Bronchial epithelial cell (primary cell): ENCODE measurements at regions not wholly inside any gene's neighbourhood (a gene's known extent, or its start where the extent isn't known, plus 50 kb on each side); places are given as distances from the start of the nearest gene placed in this dataset.
A peak's percentile ranks its signal among the peaks of the same experiment; 100 is the strongest.

Source experiments
- DNase-seq: peaks from one replicate; pipeline ENCODE4 v3.0.0-alpha.2; 2010; ENCODE audit warnings: low read depth
- FAIRE-seq: peaks from 2 replicates; lab custom pipeline; 2011; peaks lifted over from hg19 to GRCh38; lab: Jason Lieb, UNC
- H3K27me3 ChIP-seq: 2 replicates; pipeline ENCODE4 v1.5.1; 2011; ENCODE audit warnings: low read length; ENCODE audit not compliant: control insufficient read depth, insufficient read depth
- H3K36me3 ChIP-seq: 2 replicates; pipeline ENCODE4 v1.5.1; 2011; ENCODE audit warnings: low read length; ENCODE audit not compliant: control insufficient read depth, insufficient read depth
- H3K4me3 ChIP-seq: 2 replicates; pipeline ENCODE4 v1.5.1; 2011; ENCODE audit warnings: mild to moderate bottlenecking, low read depth, low read length, control low read depth
- CTCF ChIP-seq: IDR thresholded peaks from 2 replicates; pipeline ENCODE4 v1.5.1; 2011; ENCODE audit warnings: mild to moderate bottlenecking, moderate library complexity, low read length, control low read depth, inconsistent platforms; ENCODE audit not compliant: insufficient read depth, severe bottlenecking

GRCh38 chr1:79457562-79458224 is 451.2 kb upstream of the ADGRL4 start:
- no peaks in the 10 kb centered on the region for H3K27me3 ChIP-seq
- H3K4me3 ChIP-seq = no peak overlapping the region
- no peak for TF ChIP-seq CTCF
- no peaks in the 10 kb centered on the region for H3K36me3 ChIP-seq
- DNase-seq (no peak), FAIRE-seq (no peak)

- H3K27me3 ChIP-seq = no peaks in the 10 kb centered on the region
- FAIRE-seq (no peak), DNase-seq (peak; percentile 8)
- no peaks in the 10 kb centered on the region for H3K36me3 ChIP-seq
- TF ChIP-seq CTCF = no peak
- no peak overlapping the region for H3K4me3 ChIP-seq
Measured at GRCh38 chr1:79448426-79448825, 441.9 kb upstream of the ADGRL4 start.

GRCh38 chr1:79441238-79441637 is 434.7 kb upstream of the ADGRL4 start:
- Histone ChIP-seq H3K27me3 (no peaks in the 10 kb centered on the region), H3K4me3 (no peak overlapping the region), H3K36me3 (no peaks in the 10 kb centered on the region)
- DNase-seq (no peak), FAIRE-seq (no peak)
- no peak for TF ChIP-seq CTCF

- no peak overlapping the region for H3K4me3 ChIP-seq
- H3K27me3 ChIP-seq = no peaks in the 10 kb centered on the region
- no peaks in the 10 kb centered on the region for H3K36me3 ChIP-seq
- TF ChIP-seq CTCF = no peak
- no peak for DNase-seq
- FAIRE-seq = no peak
Measured at GRCh38 chr1:79437540-79437939, 431.0 kb upstream of the ADGRL4 start.

GRCh38 chr1:79431340-79431739 is 424.8 kb upstream of the ADGRL4 start:
- no peak for TF ChIP-seq CTCF
- no peak overlapping the region for H3K4me3 ChIP-seq
- DNase-seq (no peak), FAIRE-seq (no peak)
- H3K27me3 ChIP-seq = no peaks in the 10 kb centered on the region
- no peaks in the 10 kb centered on the region for H3K36me3 ChIP-seq

GRCh38 chr1:79430437-79430836 is 423.9 kb upstream of the ADGRL4 start:
- DNase-seq (no peak), FAIRE-seq (no peak)
- Histone ChIP-seq H3K27me3 (no peaks in the 10 kb centered on the region), H3K4me3 (no peak overlapping the region), H3K36me3 (no peaks in the 10 kb centered on the region)
- TF ChIP-seq CTCF = no peak
